ENCODE measurements at regions not wholly inside any gene's neighbourhood (a gene's known extent, or its start where the extent isn't known, plus 50 kb on each side); places are given as distances from the start of the nearest gene placed in this dataset.

DNA sequence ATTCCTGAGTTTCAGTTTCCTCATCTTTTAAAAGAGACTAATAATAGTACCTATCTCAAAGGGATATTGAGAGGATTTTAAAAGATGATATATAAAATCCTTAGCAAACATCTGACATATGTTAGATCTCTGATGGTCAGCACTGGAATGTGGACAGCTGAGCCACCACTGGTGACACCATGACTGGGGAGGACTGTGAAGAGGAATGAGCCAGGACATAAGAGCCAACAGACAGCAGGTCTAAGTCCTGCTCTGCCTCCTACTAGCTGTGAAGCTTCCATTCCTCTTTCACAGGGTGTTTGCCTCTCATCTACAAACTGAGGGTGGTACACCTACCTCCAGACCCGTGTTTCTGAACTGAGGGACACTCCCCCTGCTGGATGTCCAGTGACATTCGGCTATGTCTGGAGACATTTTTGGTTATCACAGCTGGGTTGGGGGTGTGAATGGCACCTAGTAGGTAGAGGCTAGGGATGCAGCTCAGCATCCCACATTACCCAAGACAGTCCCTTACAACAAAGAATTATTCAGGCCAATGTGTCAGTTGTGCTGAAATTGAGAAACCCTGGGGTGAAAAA is 109.1 kb upstream of the OLIG2 start:
- TF ChIP-seq, protein P1, sequence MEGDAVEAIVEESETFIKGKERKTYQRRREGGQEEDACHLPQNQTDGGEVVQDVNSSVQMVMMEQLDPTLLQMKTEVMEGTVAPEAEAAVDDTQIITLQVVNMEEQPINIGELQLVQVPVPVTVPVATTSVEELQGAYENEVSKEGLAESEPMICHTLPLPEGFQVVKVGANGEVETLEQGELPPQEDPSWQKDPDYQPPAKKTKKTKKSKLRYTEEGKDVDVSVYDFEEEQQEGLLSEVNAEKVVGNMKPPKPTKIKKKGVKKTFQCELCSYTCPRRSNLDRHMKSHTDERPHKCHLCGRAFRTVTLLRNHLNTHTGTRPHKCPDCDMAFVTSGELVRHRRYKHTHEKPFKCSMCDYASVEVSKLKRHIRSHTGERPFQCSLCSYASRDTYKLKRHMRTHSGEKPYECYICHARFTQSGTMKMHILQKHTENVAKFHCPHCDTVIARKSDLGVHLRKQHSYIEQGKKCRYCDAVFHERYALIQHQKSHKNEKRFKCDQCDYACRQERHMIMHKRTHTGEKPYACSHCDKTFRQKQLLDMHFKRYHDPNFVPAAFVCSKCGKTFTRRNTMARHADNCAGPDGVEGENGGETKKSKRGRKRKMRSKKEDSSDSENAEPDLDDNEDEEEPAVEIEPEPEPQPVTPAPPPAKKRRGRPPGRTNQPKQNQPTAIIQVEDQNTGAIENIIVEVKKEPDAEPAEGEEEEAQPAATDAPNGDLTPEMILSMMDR (IDR thresholded peaks at IDR 0.05; ENCODE audit: low read depth, low read length, poor library complexity, severe bottlenecking) = peak; percentile 57
- TF ChIP-seq EZH2phosphoT487 (IDR thresholded peaks at IDR 0.05; ENCODE audit: borderline replicate concordance, low read length) = no peak

Data from DOHH2 (cell line).